ENCODE measurements at regions not wholly inside any gene's neighbourhood (a gene's known extent, or its start where the extent isn't known, plus 50 kb on each side); places are given as distances from the start of the nearest gene placed in this dataset.

DNA sequence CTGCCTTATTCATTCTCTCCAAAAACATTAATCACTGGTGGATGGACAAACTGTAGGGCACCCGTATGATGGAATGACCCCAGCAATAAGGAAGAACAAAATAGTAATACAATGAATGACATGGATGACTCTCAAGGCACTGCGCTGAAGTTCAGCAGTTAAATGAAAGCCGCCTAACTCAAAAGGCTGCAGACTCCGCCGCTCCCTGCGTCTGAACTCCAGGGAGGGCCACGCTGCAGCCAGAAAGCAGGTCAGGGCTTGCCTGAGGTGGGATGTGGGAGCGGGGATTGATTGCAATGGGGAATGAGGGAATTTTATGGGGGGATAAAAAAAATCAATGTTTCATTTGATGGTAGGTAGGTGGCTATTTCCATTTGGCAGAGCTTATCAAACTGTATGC is 86.5 kb upstream of the LAPTM4A start:
- TF ChIP-seq SPI1 (IDR thresholded peaks at IDR 0.05; ENCODE audit: borderline replicate concordance, low read depth), result no peak
- TF ChIP-seq, protein P1, sequence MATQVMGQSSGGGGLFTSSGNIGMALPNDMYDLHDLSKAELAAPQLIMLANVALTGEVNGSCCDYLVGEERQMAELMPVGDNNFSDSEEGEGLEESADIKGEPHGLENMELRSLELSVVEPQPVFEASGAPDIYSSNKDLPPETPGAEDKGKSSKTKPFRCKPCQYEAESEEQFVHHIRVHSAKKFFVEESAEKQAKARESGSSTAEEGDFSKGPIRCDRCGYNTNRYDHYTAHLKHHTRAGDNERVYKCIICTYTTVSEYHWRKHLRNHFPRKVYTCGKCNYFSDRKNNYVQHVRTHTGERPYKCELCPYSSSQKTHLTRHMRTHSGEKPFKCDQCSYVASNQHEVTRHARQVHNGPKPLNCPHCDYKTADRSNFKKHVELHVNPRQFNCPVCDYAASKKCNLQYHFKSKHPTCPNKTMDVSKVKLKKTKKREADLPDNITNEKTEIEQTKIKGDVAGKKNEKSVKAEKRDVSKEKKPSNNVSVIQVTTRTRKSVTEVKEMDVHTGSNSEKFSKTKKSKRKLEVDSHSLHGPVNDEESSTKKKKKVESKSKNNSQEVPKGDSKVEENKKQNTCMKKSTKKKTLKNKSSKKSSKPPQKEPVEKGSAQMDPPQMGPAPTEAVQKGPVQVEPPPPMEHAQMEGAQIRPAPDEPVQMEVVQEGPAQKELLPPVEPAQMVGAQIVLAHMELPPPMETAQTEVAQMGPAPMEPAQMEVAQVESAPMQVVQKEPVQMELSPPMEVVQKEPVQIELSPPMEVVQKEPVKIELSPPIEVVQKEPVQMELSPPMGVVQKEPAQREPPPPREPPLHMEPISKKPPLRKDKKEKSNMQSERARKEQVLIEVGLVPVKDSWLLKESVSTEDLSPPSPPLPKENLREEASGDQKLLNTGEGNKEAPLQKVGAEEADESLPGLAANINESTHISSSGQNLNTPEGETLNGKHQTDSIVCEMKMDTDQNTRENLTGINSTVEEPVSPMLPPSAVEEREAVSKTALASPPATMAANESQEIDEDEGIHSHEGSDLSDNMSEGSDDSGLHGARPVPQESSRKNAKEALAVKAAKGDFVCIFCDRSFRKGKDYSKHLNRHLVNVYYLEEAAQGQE (IDR thresholded peaks at IDR 0.05; ENCODE audit: insufficient replicate concordance, low read depth), result no peak
- no peak for TF ChIP-seq POLR2AphosphoS5 (IDR thresholded peaks at IDR 0.05; ENCODE audit: low read depth)
- TF ChIP-seq GABPA (IDR thresholded peaks at IDR 0.05; ENCODE audit: low read depth), result no peak
- TF ChIP-seq, protein P2, sequence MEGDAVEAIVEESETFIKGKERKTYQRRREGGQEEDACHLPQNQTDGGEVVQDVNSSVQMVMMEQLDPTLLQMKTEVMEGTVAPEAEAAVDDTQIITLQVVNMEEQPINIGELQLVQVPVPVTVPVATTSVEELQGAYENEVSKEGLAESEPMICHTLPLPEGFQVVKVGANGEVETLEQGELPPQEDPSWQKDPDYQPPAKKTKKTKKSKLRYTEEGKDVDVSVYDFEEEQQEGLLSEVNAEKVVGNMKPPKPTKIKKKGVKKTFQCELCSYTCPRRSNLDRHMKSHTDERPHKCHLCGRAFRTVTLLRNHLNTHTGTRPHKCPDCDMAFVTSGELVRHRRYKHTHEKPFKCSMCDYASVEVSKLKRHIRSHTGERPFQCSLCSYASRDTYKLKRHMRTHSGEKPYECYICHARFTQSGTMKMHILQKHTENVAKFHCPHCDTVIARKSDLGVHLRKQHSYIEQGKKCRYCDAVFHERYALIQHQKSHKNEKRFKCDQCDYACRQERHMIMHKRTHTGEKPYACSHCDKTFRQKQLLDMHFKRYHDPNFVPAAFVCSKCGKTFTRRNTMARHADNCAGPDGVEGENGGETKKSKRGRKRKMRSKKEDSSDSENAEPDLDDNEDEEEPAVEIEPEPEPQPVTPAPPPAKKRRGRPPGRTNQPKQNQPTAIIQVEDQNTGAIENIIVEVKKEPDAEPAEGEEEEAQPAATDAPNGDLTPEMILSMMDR (IDR thresholded peaks at IDR 0.05; ENCODE audit: insufficient read depth, low read length), result no peak
- Histone ChIP-seq H3K27me3 (ENCODE audit: insufficient read depth, poor library complexity, severe bottlenecking) (no peaks in the 10 kb centered on the region), H3K4me3 (replicated peaks; ENCODE audit: insufficient read depth, low read length) (no peak overlapping the region), H3K27ac (replicated peaks) (no peak overlapping the region)
- no peak for DNase-seq (ENCODE audit: low read depth in 1 of 2, low spot score in 1 of 2)

DNA sequence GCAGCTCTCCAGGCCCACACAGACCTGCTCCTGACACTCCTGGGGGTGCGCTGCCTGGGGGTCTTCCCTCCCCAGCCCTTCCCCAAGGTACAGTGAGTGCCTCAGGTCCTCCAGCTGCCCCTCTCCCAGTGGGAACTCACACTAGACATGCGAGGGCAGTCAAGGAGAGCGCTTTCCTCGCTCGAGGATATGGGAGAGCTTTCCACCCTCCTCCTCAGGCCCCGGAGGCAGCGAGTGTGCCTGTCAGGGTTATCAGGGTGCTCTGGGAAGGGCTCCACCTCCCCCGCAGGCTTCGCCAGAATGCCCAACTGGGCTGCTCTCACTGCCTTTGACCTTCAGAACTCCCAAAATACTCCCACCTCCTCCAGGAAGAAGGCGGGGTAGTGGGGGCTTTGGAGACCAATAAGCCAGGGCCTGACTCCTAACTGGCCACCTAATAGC is 85.7 kb upstream of the LAPTM4A start:
- H3K4me3 ChIP-seq (replicated peaks; ENCODE audit: insufficient read depth, low read length), result no peak overlapping the region
- H3K27ac ChIP-seq (replicated peaks), result no peak overlapping the region
- no peak for DNase-seq (ENCODE audit: low read depth in 1 of 2, low spot score in 1 of 2)
- H3K27me3 ChIP-seq (ENCODE audit: insufficient read depth, poor library complexity, severe bottlenecking), result no peaks in the 10 kb centered on the region
- TF ChIP-seq POLR2AphosphoS5 (IDR thresholded peaks at IDR 0.05; ENCODE audit: low read depth) (no peak), GABPA (IDR thresholded peaks at IDR 0.05; ENCODE audit: low read depth) (no peak), SPI1 (IDR thresholded peaks at IDR 0.05; ENCODE audit: borderline replicate concordance, low read depth) (no peak)
- TF ChIP-seq, protein P2 (IDR thresholded peaks at IDR 0.05; ENCODE audit: insufficient read depth, low read length), result no peak
- TF ChIP-seq, protein P1 (IDR thresholded peaks at IDR 0.05; ENCODE audit: insufficient replicate concordance, low read depth), result no peak

DNA sequence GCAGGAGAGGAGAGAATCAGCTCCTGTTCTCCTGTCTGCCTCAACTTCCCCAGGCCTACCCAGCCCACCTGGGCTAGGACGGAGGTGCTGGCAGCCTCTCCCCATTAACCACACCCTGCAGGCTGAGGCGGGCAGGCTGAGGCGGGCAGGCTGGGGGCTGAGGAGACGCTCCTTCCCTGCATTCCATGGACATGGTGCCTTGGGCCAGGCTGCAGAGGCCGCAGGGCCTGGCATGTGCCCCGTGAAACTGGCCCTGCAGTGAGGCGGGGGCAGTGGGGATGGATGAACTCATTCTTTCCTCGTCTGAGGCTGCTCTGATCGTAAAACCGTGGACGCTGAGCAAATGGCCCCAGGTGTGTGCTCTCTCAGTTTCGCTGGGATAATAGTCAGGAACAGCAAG is 84.7 kb upstream of the LAPTM4A start:
- TF ChIP-seq, protein P1 (IDR thresholded peaks at IDR 0.05; ENCODE audit: insufficient replicate concordance, low read depth), result no peak
- TF ChIP-seq, protein P2 (IDR thresholded peaks at IDR 0.05; ENCODE audit: insufficient read depth, low read length), result no peak
- TF ChIP-seq POLR2AphosphoS5 (IDR thresholded peaks at IDR 0.05; ENCODE audit: low read depth) (no peak), SPI1 (IDR thresholded peaks at IDR 0.05; ENCODE audit: borderline replicate concordance, low read depth) (no peak), GABPA (IDR thresholded peaks at IDR 0.05; ENCODE audit: low read depth) (no peak)
- Histone ChIP-seq H3K4me3 (replicated peaks; ENCODE audit: insufficient read depth, low read length) (no peak overlapping the region), H3K27ac (replicated peaks) (no peak overlapping the region), H3K27me3 (ENCODE audit: insufficient read depth, poor library complexity, severe bottlenecking) (no peaks in the 10 kb centered on the region)
- no peak for DNase-seq (ENCODE audit: low read depth in 1 of 2, low spot score in 1 of 2)
